ENCODE measurements at regions not wholly inside any gene's neighbourhood (a gene's known extent, or its start where the extent isn't known, plus 50 kb on each side); places are given as distances from the start of the nearest gene placed in this dataset.

GRCh38 chr6:91161246-91161645, 574.4 kb upstream of the MAP3K7 start:
- no peak overlapping the region for H3K4me3 ChIP-seq (ENCODE audit: low read length)
- H3K79me2 ChIP-seq (replicated peaks; ENCODE audit: insufficient read depth, low read length): no peaks in the 10 kb centered on the region
- no peak overlapping the region for H3K27ac ChIP-seq (ENCODE audit: low read length)
- TF ChIP-seq REST (IDR thresholded peaks at IDR 0.05; ENCODE audit: borderline replicate concordance): no peak
- TF ChIP-seq MXI1 (conservative IDR thresholded peaks at IDR 0.05; ENCODE audit: poor library complexity, severe bottlenecking): no peak
- TF ChIP-seq POLR2AphosphoS5 (IDR thresholded peaks at IDR 0.05): no peak
- no peak for TF ChIP-seq EZH2 (IDR thresholded peaks at IDR 0.05; ENCODE audit: borderline replicate concordance, insufficient read depth, low read length, poor library complexity, severe bottlenecking)
- TF ChIP-seq TAF1 (IDR thresholded peaks at IDR 0.05; ENCODE audit: low read depth): no peak
- TF ChIP-seq CTCF (IDR thresholded peaks at IDR 0.05; ENCODE audit: poor library complexity, severe bottlenecking): no peak
- TF ChIP-seq RAD21 (conservative IDR thresholded peaks at IDR 0.05): no peak
- TF ChIP-seq EP300 (conservative IDR thresholded peaks at IDR 0.05; ENCODE audit: poor library complexity, severe bottlenecking): no peak
- no peak for TF ChIP-seq SMC3 (conservative IDR thresholded peaks at IDR 0.05; ENCODE audit: poor library complexity)
- H3K36me3 ChIP-seq (ENCODE audit: insufficient read depth, low read length): no peaks in the 10 kb centered on the region
- no peaks in the 10 kb centered on the region for H4K20me1 ChIP-seq (ENCODE audit: insufficient read depth)
- no peaks in the 10 kb centered on the region for H3K9me3 ChIP-seq (ENCODE audit: low read length)
- no peak overlapping the region for H3K9ac ChIP-seq (ENCODE audit: low read length)
- H3K4me2 ChIP-seq (ENCODE audit: low read length): no peak overlapping the region
- H2AFZ ChIP-seq (ENCODE audit: low read depth, low read length): no peak overlapping the region
- no peaks in the 10 kb centered on the region for H3K27me3 ChIP-seq (ENCODE audit: insufficient read depth, low read depth, low read length)
- H3K9me2 ChIP-seq (ENCODE audit: insufficient read depth, low read length): no peaks in the 10 kb centered on the region
- no peaks in the 10 kb centered on the region for H3F3A ChIP-seq (ENCODE audit: insufficient read depth, low read length, poor library complexity, severe bottlenecking)

- Histone ChIP-seq H4K20me1 (ENCODE audit: insufficient read depth) (no peaks in the 10 kb centered on the region), H3F3A (ENCODE audit: insufficient read depth, low read length, poor library complexity, severe bottlenecking) (peaks cover 4% of the 10 kb centered on the region), H2AFZ (ENCODE audit: low read depth, low read length) (no peak overlapping the region), H3K9me3 (ENCODE audit: low read length) (no peaks in the 10 kb centered on the region), H3K9me2 (ENCODE audit: insufficient read depth, low read length) (no peaks in the 10 kb centered on the region), H3K9ac (ENCODE audit: low read length) (no peak overlapping the region), H3K4me3 (ENCODE audit: low read length) (no peak overlapping the region), H3K79me2 (replicated peaks; ENCODE audit: insufficient read depth, low read length) (no peaks in the 10 kb centered on the region), H3K36me3 (ENCODE audit: insufficient read depth, low read length) (no peaks in the 10 kb centered on the region), H3K4me2 (ENCODE audit: low read length) (no peak overlapping the region), H3K27me3 (ENCODE audit: insufficient read depth, low read depth, low read length) (no peaks in the 10 kb centered on the region), H3K27ac (ENCODE audit: low read length) (peak overlapping the region; percentile 80)
- TF ChIP-seq EZH2 (IDR thresholded peaks at IDR 0.05; ENCODE audit: borderline replicate concordance, insufficient read depth, low read length, poor library complexity, severe bottlenecking) (no peak), REST (IDR thresholded peaks at IDR 0.05; ENCODE audit: borderline replicate concordance) (no peak)
Observed at GRCh38 chr6:91155129-91155785, 568.4 kb upstream of the MAP3K7 start.
